ENCODE measurements at regions not wholly inside any gene's neighbourhood (a gene's known extent, or its start where the extent isn't known, plus 50 kb on each side); places are given as distances from the start of the nearest gene placed in this dataset.

DNA sequence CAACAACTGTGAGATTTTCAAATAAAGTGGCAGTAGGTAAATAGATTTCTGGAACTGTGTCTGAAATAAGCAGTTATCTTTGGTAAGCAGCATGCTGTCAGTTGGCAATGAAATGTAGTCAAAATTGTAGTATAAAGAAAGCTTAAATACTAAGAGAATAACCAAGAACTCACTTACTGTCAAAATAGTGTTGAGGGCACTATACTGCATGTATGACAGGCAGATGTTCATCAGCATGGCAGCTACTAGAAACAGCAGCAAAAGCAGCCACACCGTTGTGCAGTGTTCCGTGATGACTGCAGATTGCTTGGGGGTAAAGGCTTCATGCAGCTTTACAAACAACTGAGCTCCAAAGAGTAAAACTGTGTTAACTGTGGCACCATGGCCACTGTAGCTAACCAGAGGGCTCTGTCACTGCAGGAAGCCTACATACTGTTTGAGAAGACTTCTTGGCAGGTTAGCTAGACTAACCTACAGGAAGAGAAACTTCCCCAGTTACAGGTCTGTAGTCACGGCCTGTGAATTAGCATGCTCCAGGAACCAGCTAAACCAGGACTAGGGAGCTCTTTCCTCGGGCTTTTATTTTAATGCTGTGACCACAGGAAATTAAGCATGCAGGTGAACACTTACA is 459.7 kb downstream of the TBL1XR1 start:
- no peak for DNase-seq (ENCODE audit: low spot score in 2 of 2)
- no peaks in the 10 kb centered on the region for H3K36me3 ChIP-seq
- H3K4me1 ChIP-seq: no peaks in the 10 kb centered on the region
- no peak overlapping the region for H3K4me3 ChIP-seq
- no peaks in the 10 kb centered on the region for H3K27me3 ChIP-seq
- intact Hi-C loops (cut with DNase I): no loop called here
- TF ChIP-seq, protein P1, sequence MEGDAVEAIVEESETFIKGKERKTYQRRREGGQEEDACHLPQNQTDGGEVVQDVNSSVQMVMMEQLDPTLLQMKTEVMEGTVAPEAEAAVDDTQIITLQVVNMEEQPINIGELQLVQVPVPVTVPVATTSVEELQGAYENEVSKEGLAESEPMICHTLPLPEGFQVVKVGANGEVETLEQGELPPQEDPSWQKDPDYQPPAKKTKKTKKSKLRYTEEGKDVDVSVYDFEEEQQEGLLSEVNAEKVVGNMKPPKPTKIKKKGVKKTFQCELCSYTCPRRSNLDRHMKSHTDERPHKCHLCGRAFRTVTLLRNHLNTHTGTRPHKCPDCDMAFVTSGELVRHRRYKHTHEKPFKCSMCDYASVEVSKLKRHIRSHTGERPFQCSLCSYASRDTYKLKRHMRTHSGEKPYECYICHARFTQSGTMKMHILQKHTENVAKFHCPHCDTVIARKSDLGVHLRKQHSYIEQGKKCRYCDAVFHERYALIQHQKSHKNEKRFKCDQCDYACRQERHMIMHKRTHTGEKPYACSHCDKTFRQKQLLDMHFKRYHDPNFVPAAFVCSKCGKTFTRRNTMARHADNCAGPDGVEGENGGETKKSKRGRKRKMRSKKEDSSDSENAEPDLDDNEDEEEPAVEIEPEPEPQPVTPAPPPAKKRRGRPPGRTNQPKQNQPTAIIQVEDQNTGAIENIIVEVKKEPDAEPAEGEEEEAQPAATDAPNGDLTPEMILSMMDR (IDR thresholded peaks at IDR 0.05): no peak
- no peak overlapping the region for H3K27ac ChIP-seq
- H3K9me3 ChIP-seq: no peaks in the 10 kb centered on the region

DNA sequence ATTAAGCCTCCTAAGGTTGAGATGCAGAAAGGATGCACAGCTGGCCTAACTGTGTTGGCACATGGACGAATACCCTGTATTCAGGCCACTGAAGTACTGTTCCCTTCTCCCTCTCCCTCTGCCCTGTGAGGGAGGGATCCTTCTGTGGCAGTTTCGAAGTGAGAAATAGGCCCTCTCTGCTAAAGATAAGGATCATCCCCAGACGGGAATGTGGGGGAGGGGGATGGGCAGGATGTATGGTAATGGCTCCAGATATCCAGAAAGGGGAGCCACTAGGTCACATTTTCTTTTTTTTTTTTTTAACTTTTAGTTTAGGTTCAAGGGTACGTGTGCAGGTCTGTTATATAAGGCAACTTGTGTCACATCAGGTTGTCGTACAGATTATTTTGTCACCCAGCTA is 463.1 kb downstream of the TBL1XR1 start:
- Histone ChIP-seq H3K9me3 (no peaks in the 10 kb centered on the region), H3K27ac (no peak overlapping the region), H3K4me3 (no peak overlapping the region), H3K36me3 (no peaks in the 10 kb centered on the region), H3K27me3 (no peaks in the 10 kb centered on the region), H3K4me1 (no peaks in the 10 kb centered on the region)
- no peak for DNase-seq (ENCODE audit: low spot score in 2 of 2)
- TF ChIP-seq, protein P1 (IDR thresholded peaks at IDR 0.05): no peak
- intact Hi-C loops (cut with DNase I): no loop called here

DNA sequence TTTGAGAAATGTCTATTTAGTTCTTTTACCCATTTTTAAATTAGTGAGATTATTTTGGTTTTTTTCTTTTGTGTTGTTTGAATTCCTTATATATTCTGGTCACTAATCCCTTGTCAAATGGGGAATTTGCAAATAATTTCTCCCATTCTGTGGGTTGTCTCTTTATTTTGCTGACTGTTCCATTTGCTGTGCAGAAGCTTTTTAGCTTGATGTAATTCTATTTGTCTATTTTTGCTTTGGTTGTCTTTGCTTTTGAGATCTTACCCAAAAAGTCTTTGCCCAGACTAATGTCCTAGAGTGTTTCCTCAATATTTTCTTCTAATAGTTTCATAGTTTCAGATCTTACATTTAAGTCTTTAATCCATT is 472.9 kb downstream of the TBL1XR1 start:
- Histone ChIP-seq H3K4me1 (no peaks in the 10 kb centered on the region), H3K27me3 (no peaks in the 10 kb centered on the region), H3K36me3 (no peaks in the 10 kb centered on the region), H3K4me3 (no peak overlapping the region), H3K27ac (no peak overlapping the region), H3K9me3 (no peaks in the 10 kb centered on the region)
- TF ChIP-seq, protein P1 (IDR thresholded peaks at IDR 0.05): no peak
- intact Hi-C loops (cut with DNase I): no loop called here
- no peak for DNase-seq (ENCODE audit: low spot score in 2 of 2)

DNA sequence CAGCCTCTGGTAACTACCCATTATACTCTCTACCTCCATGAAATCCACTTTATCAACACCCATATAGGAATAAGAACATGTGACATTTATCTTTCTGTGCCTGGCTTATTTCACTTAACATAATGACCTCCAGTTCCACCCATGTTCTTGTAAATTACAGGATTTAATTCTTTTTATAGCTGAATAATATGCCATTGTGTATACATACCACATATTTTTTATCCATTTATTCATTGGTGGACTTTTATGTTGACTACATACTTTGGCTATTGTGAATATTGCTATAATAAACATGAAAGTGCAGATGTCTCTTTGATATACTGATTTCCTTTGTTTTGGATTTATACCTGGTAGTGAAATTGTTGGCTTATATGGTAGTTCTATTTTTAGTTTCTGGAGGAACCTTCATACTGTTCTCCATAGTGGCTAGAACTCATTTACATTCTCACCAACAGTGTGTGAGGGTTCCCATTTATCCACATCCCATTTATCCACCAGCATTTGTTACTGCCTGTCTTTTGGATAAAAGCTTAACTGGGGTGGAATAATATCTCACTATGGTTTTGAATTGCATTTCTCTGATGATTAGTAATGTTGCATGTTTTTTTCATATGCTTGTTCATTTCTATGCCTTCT is 473.4 kb downstream of the TBL1XR1 start:
- Histone ChIP-seq H3K9me3 (no peaks in the 10 kb centered on the region), H3K27me3 (no peaks in the 10 kb centered on the region), H3K4me3 (no peak overlapping the region), H3K36me3 (no peaks in the 10 kb centered on the region), H3K4me1 (no peaks in the 10 kb centered on the region), H3K27ac (no peak overlapping the region)
- intact Hi-C loops (cut with DNase I): no loop called here
- no peak for DNase-seq (ENCODE audit: low spot score in 2 of 2)
- TF ChIP-seq, protein P1 (IDR thresholded peaks at IDR 0.05): no peak

DNA sequence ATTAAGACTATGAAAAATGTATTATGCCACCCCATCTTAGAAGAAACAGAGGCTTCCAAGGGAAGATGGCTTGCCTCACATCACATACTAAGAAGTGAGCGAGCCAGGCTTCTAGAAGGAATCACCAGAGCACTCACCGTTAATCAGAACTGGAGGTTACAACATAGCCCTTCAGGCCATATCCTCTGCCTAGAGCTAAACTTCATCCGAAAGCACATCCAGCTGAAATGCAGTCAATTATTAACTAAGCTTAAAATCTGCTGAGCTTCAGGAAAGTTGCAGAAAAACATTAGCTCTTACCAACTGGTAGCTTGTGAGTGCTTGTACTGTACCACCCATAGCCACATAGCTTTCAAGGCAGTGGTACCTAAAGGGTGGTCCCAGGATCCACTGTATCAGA is 483.2 kb downstream of the TBL1XR1 start:
- intact Hi-C loops (cut with DNase I): no loop called here
- Histone ChIP-seq H3K4me1 (no peaks in the 10 kb centered on the region), H3K36me3 (no peaks in the 10 kb centered on the region), H3K27ac (no peak overlapping the region), H3K27me3 (no peaks in the 10 kb centered on the region), H3K9me3 (no peaks in the 10 kb centered on the region), H3K4me3 (no peak overlapping the region)
- TF ChIP-seq, protein P1 (IDR thresholded peaks at IDR 0.05): no peak
- no peak for DNase-seq (ENCODE audit: low spot score in 2 of 2)
